GM12873 (cell line): ENCODE measurements at regions not wholly inside any gene's neighbourhood (a gene's known extent, or its start where the extent isn't known, plus 50 kb on each side); places are given as distances from the start of the nearest gene placed in this dataset.

Experiments
- CTCF ChIP-seq: IDR thresholded peaks from 2 replicates; pipeline ENCODE4 v1.5.1; 2012; ENCODE audit warnings: low read depth, mild to moderate bottlenecking, moderate library complexity, low read length, control low read depth; ENCODE audit not compliant: insufficient read depth; ENCODE audit errors: missing control alignments

GRCh38 chr1:99133756-99134500 is 129.3 kb upstream of the PLPPR5 start:
- TF ChIP-seq CTCF: no peak

DNA sequence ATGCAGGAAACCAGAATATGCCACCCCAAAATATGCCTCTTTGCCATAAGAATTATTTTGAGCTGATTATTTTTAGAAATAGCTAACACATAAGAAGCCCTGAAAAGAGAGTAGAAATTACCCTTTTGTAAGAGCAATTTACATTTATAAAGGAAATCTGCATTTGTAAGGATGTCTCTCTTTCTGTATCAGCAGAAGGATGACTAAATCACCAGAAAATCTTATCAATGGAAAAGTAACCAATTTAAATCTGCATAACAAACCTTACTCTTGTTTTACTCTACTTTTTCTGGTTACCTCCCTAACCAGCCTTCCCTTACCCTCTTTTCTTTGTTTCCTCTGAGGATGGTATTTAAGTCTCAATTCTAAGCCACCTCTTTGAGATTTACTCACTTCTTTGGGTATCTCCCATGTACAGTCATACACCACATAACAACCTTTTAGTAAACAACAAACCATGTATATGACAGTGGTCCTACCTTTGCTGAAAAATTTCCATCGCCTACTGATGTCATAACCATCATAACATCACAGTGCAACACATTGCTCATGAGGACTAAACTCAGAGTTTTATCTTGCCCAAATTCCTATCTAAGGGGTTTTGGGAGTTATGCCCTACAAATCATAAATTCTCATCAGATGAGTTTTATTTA is 126.6 kb upstream of the PLPPR4 start:
- TF ChIP-seq CTCF: no peak

DNA sequence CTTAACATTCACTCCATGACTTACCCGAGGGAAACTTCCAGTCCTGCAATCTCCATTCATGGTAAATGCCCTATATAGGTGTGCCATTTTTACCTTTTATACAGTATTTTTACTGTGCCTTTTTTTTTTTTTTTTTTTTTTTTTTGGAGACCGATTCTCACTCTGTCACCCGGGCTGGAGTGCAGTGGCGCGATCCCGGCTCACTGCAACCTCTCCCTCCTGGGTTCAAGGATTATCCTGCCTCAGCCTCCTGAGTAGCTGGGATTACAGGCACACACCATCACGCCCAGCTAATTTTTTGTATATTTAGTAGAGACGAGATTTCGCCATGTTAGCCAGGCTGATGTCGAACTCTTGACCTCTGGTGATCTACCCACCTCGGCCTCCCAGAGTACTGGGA is 124.4 kb upstream of the PLPPR4 start:
- no peak for TF ChIP-seq CTCF

DNA sequence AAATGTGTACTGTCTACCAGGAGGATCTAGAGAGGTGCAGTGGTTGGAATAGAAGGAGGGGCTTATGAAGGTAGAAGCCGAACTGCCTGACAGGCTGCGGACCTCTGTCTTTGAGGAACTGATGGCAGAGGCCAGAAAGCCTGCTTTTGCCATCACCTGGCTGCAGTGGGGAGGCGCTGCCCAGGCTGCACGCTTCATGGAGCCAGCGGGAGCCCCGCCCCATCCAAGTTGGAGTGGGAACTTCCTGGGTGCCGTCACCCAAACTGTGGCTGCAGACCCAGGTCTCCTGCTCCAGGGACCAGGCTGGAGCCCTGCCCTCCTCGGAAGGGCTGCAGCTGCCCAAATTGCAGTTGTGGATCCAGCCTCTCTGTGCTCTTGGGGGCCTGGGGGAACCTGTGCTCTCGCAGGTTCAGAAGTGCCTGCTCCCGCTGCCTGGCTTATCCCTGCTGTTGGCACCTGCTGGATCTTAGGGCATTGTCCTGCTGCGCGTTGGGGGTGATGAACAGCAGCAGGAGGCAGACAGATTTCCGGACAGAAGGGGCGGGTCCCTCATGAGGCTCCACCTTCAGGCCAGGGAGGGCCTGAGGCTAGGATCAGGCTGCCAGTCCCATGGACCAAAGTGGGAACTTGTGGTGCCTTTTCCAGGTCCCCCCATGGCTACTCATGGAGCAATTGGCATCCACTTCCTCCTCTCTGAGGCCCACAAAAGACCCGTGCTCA is 118.0 kb upstream of the PLPPR4 start:
- no peak for TF ChIP-seq CTCF

DNA sequence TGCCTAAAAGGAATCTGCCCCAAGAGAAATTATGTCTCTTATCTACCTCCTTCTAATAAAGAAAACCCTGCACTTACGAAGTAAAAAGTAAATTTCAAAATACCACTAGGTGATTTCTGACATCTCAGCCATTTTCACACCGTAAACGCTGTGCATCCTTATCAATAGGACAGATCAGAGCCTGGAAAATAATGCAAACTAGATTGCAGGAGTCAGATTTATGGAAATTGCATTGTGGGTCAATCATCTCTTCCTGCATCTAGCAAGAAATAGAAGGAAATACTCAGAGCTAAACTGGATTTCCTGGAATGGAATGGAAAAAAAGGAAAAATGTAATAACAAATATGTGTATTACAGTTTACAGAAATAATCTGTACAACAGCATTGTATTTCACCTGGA is 114.3 kb upstream of the PLPPR4 start:
- TF ChIP-seq CTCF: no peak

GRCh38 chr1:99152132-99152531 is 112.2 kb upstream of the PLPPR4 start:
- TF ChIP-seq CTCF: no peak

GRCh38 chr1:99163671-99164070 is 100.6 kb upstream of the PLPPR4 start:
- TF ChIP-seq CTCF: no peak
